CD14-positive monocyte (primary cell): ENCODE measurements at regions not wholly inside any gene's neighbourhood (a gene's known extent, or its start where the extent isn't known, plus 50 kb on each side); places are given as distances from the start of the nearest gene placed in this dataset.
A peak's percentile ranks its signal among the peaks of the same experiment; 100 is the strongest.

Experiments used
- DNase-seq, 3 donors: peaks; one replicate each; pipeline ENCODE4 v3.0.0-alpha.2; 2011 to 2022
- H2AFZ ChIP-seq: 2 replicates; pipeline ENCODE4 v1.6.0; 2012; ENCODE audit warnings: mild to moderate bottlenecking, low read depth, low read length, inconsistent platforms; ENCODE audit not compliant: insufficient read depth, poor library complexity, severe bottlenecking
- H3K27ac ChIP-seq, 2 donors: 1 replicate in 1 of 2; 2 replicates in 1 of 2; pipeline ENCODE4 v1.5.1; 2012 to 2013; ENCODE audit warnings: low read length in 2 of 2, control low read depth in 1 of 2, inconsistent platforms in 1 of 2, low read depth in 1 of 2, mild to moderate bottlenecking in 1 of 2
- H3K27me3 ChIP-seq, 2 donors: one replicate each; pipeline versions ENCODE4 v1.6.0 to v1.6.1; 2011 to 2013; ENCODE audit warnings: low read length in 2 of 2; ENCODE audit not compliant: control insufficient read depth in 2 of 2, insufficient read depth in 2 of 2
- H3K36me3 ChIP-seq, 2 donors: replicated peaks in 1 of 2; 1 replicate in 1 of 2; 2 replicates in 1 of 2; pipeline versions ENCODE4 v1.5.1 to v1.6.1; 2012 to 2013; ENCODE audit warnings: low read length in 2 of 2, control low read depth in 1 of 2, inconsistent platforms in 1 of 2, mild to moderate bottlenecking in 1 of 2; ENCODE audit not compliant: insufficient read depth in 2 of 2, control insufficient read depth in 1 of 2
- H3K4me1 ChIP-seq, 2 donors: 1 replicate in 1 of 2; 2 replicates in 1 of 2; pipeline versions ENCODE4 v1.5.1 to v1.6.1; 2012 to 2013; ENCODE audit warnings: low read length in 2 of 2, control low read depth in 1 of 2, inconsistent platforms in 1 of 2, mild to moderate bottlenecking in 1 of 2, moderate library complexity in 1 of 2; ENCODE audit not compliant: insufficient read depth in 2 of 2, control insufficient read depth in 1 of 2
- H3K4me2 ChIP-seq: replicated peaks from 2 replicates; pipeline ENCODE3; 2012; ENCODE audit warnings: low read length, moderate library complexity, mild to moderate bottlenecking; ENCODE audit not compliant: poor library complexity, severe bottlenecking; ENCODE audit errors: extremely low read depth
- H3K4me3 ChIP-seq, 3 experiments: fragments of 200-600 bp in 1 of 3; sonication (generic) in 1 of 3; replicated peaks in 1 of 3; 1 replicate in 2 of 3; 2 replicates in 1 of 3; pipeline ENCODE4 v1.5.1; 2011 to 2013; ENCODE audit warnings: low read length in 3 of 3, mild to moderate bottlenecking in 3 of 3, control low read depth in 2 of 3, low read depth in 2 of 3, inconsistent platforms in 1 of 3, moderate library complexity in 1 of 3
- H3K79me2 ChIP-seq: 2 replicates; pipeline ENCODE4 v1.6.0; 2012; ENCODE audit warnings: mild to moderate bottlenecking, control low read depth, inconsistent platforms, low read length, moderate library complexity; ENCODE audit not compliant: insufficient read depth
- H3K9ac ChIP-seq: 2 replicates; pipeline ENCODE4 v1.6.0; 2017; ENCODE audit warnings: low read length, mild to moderate bottlenecking; ENCODE audit not compliant: insufficient read depth, poor library complexity, severe bottlenecking
- H3K9me3 ChIP-seq, 2 donors: replicated peaks in 1 of 2; 1 replicate in 1 of 2; 2 replicates in 1 of 2; pipeline versions ENCODE4 v1.5.1 to v1.6.1; 2012 to 2013; ENCODE audit warnings: low read length in 2 of 2, control low read depth in 1 of 2; ENCODE audit not compliant: control insufficient read depth in 1 of 2, insufficient read depth in 1 of 2
- H4K20me1 ChIP-seq: 2 replicates; pipeline ENCODE4 v1.6.0; 2012; ENCODE audit warnings: mild to moderate bottlenecking, low read length, control low read depth, moderate library complexity; ENCODE audit not compliant: insufficient read depth
- H3K27ac Mint-ChIP-seq, 7 donors: one replicate each; pipeline ENCODE4 v1.8.0; 2020; ENCODE audit warnings: mild to moderate bottlenecking in 7 of 7, mixed read lengths in 7 of 7, moderate library complexity in 6 of 7, inconsistent platforms in 2 of 7
- H3K27me3 Mint-ChIP-seq, 3 donors: one replicate each; pipeline ENCODE4 v1.8.0; 2021 to 2022; ENCODE audit warnings: low read depth in 3 of 3, mild to moderate bottlenecking in 3 of 3, mixed read lengths in 3 of 3, moderate library complexity in 3 of 3, inconsistent platforms in 1 of 3
- H3K36me3 Mint-ChIP-seq, 2 donors: one replicate each; pipeline ENCODE4 v1.8.0; 2020; ENCODE audit warnings: mixed read lengths in 2 of 2, inconsistent platforms in 1 of 2, mild to moderate bottlenecking in 1 of 2
- H3K4me1 Mint-ChIP-seq: one replicate; pipeline ENCODE4 v1.8.0; 2020; ENCODE audit warnings: mild to moderate bottlenecking, mixed read lengths
- H3K4me3 Mint-ChIP-seq, 2 donors: one replicate each; pipeline ENCODE4 v1.8.0; 2020; ENCODE audit warnings: mild to moderate bottlenecking in 2 of 2, mixed read lengths in 2 of 2, moderate library complexity in 1 of 2
- H3K9me3 Mint-ChIP-seq, 7 donors: one replicate each; pipeline ENCODE4 v1.8.0; 2020 to 2022; ENCODE audit warnings: mixed read lengths in 7 of 7, mild to moderate bottlenecking in 6 of 7, moderate library complexity in 6 of 7, inconsistent platforms in 2 of 7
- WGBS: methylation state at CpG from one replicate; pipeline ENCODE4 v1.1.5; 2013; ENCODE audit warnings: missing lambda C conversion rate; ENCODE audit not compliant: insufficient coverage; 5-methylcytosine and 5-hydroxymethylcytosine counted together
- intact Hi-C, 2 donors: fragments of 100-400 bp; cut with micrococcal nuclease; formaldehyde crosslinking; loops; one replicate each; pipeline versions ENCODE4 v1.15.0 to v1.15.1; 2023
- TF ChIP-seq, protein P1 (sequence below): fragments of 200-600 bp; IDR thresholded peaks from one replicate; pipeline ENCODE4 v1.8.0; 2022; ENCODE audit warnings: antibody characterized with exemption, mild to moderate bottlenecking

DNA sequence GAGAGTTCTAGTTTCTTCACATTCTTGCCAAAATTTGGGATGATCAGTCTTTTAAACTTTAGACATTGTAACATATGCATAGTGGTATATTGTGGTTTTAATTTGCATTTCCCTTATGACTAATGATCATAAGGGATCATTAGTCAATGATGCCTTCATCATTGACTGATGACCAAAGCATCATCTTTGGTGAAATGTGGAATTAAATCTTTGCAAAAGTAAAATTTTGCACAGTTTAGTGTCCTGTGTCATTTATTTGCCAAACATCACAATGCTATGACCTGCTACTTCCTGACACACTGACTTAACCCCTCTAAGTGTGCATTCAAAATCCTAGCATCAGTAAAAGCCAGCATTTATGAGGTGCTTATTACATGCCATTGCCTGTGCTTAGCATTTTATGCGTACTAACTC, 58.9 kb upstream of the SLC1A4 start:
- no CpG with 5 or more reads among the region's 1 CpG for WGBS
- no peak overlapping the region for H3K4me2 ChIP-seq
- H3K27ac ChIP-seq = peak overlapping the region in 1 of 2 donors; percentile 14

DNA sequence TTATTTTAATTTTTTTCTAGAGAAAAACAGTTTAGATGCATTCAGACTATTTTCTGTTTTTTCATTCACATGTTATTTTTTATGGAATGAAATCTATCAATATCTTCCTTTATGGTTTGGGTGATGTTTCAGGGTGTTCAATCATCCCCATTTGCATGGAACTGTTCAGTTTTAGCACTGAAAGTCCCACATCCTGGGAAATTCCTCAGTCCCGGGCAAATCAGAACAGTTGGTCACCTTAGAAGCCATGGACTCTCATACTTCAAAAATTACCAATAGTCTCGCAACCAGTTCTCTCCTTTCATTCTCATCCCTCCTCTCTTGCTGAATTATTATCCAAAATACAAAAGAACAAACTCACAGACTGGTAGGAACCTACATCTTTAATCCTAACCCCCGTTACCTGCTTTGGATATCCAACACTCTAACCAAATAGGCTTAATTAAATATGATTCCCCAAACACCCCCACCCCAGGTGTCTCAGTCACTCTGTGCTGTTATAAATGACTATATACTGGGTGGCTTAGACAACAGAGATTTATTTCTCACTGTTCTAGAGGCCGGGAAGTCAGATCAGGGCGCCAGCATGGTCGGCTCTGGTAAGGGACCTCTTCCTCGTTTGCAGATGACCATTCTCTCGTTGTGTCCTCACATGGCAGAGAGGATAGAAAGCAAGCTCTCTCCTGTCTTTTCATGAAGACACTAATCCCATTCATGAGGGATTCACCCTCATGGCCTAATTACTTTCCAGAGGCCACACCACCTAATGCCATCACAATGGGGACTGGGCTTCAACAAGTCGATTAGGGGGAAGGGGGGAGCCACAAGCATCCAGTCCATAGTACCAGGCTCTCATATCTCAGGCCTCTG, 57.7 kb upstream of the SLC1A4 start:
- H3K36me3 ChIP-seq = no peaks in the 10 kb centered on the region
- peak overlapping the region; percentile 52 for H2AFZ ChIP-seq
- TF ChIP-seq, protein P1, sequence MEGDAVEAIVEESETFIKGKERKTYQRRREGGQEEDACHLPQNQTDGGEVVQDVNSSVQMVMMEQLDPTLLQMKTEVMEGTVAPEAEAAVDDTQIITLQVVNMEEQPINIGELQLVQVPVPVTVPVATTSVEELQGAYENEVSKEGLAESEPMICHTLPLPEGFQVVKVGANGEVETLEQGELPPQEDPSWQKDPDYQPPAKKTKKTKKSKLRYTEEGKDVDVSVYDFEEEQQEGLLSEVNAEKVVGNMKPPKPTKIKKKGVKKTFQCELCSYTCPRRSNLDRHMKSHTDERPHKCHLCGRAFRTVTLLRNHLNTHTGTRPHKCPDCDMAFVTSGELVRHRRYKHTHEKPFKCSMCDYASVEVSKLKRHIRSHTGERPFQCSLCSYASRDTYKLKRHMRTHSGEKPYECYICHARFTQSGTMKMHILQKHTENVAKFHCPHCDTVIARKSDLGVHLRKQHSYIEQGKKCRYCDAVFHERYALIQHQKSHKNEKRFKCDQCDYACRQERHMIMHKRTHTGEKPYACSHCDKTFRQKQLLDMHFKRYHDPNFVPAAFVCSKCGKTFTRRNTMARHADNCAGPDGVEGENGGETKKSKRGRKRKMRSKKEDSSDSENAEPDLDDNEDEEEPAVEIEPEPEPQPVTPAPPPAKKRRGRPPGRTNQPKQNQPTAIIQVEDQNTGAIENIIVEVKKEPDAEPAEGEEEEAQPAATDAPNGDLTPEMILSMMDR = no peak
- peaks cover 52 to 57% of the 10 kb centered on the region in 2 donors for H3K4me1 ChIP-seq
- H3K9me3 ChIP-seq = peaks cover 0 to 3% of the 10 kb centered on the region in 2 donors
- H4K20me1 ChIP-seq = no peaks in the 10 kb centered on the region
- peaks cover 20% of the 10 kb centered on the region for H3K79me2 ChIP-seq
- H3K27ac ChIP-seq = peak overlapping the region; percentile 1 to 87
- no peaks in the 10 kb centered on the region for H3K27me3 ChIP-seq
- Mint-ChIP-seq H3K4me1 (peaks cover 59% of the 10 kb centered on the region), H3K9me3 (peaks cover 3 to 17% (median 6%) of the 10 kb centered on the region in 7 donors), H3K27ac (peak overlapping the region in 6 of 7 donors; percentile 10 to 92 (median 42)), H3K27me3 (peaks cover 0 to 2% (median 1%) of the 10 kb centered on the region in 3 donors), H3K36me3 (peaks cover 8 to 10% of the 10 kb centered on the region in 2 donors), H3K4me3 (peak overlapping the region in 1 of 2 donors; percentile 72)
- peak overlapping the region in 1 of 3 experiments; percentile 58 for H3K4me3 ChIP-seq
- H3K4me2 ChIP-seq = peak overlapping the region; percentile 60
- 85% methylated on average over 7 of the region's 9 CpGs for WGBS
- DNase-seq = no peak
- intact Hi-C loops = no loop called here
- no peak overlapping the region for H3K9ac ChIP-seq

More for the DNA sequence above, 58.9 kb upstream of the SLC1A4 start:
- no peak overlapping the region for H3K4me3 ChIP-seq
- H3K4me1 Mint-ChIP-seq = peaks cover 64% of the 10 kb centered on the region
- H3K27ac Mint-ChIP-seq = peak overlapping the region in 4 of 7 donors; percentile 19 to 69 (median 66)
- H3K36me3 ChIP-seq = no peaks in the 10 kb centered on the region
- H3K27me3 ChIP-seq = no peaks in the 10 kb centered on the region
- H3K4me1 ChIP-seq = peaks cover 52 to 57% of the 10 kb centered on the region in 2 donors
- H3K36me3 Mint-ChIP-seq = peaks cover 8 to 10% of the 10 kb centered on the region in 2 donors
- H2AFZ ChIP-seq = no peak overlapping the region
- H3K9ac ChIP-seq = no peak overlapping the region
- H3K4me3 Mint-ChIP-seq = no peak overlapping the region
- intact Hi-C loops = no loop called here
- H4K20me1 ChIP-seq = no peaks in the 10 kb centered on the region
- H3K9me3 Mint-ChIP-seq = peaks cover 3 to 18% (median 14%) of the 10 kb centered on the region in 7 donors
- H3K79me2 ChIP-seq = peaks cover 20% of the 10 kb centered on the region
- TF ChIP-seq, protein P1 = no peak
- peak; percentile 34 to 56 (median 37) for DNase-seq
- H3K9me3 ChIP-seq = peaks cover 0 to 5% of the 10 kb centered on the region in 2 donors
- peaks cover 0 to 1% (median 0%) of the 10 kb centered on the region in 3 donors for H3K27me3 Mint-ChIP-seq
